ENCODE measurements at regions not wholly inside any gene's neighbourhood (a gene's known extent, or its start where the extent isn't known, plus 50 kb on each side); places are given as distances from the start of the nearest gene placed in this dataset.

DNA sequence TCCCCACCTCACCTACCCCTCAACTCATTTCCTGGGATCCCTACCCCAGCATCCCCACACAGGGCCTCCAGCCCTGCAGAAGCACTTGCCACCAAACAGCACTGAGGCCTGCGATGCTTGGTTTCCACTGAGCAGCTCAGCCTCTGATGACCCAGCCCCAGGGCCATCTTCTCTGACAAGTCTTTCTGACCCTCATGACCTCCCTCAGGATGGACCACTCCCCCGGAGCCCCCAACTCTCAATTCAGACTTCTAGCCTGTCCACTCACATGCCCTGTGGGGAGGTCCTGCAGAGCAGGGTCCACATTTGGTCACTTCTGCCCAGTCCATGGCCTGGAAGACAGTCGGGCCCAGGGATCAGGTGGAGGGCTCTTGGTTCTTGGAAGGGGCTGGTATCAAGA, 63.4 kb upstream of the SPATA12 start:
- TF ChIP-seq POLR2A (IDR thresholded peaks at IDR 0.05; ENCODE audit: extremely low read depth, insufficient read length): no peak
- TF ChIP-seq, protein P1, sequence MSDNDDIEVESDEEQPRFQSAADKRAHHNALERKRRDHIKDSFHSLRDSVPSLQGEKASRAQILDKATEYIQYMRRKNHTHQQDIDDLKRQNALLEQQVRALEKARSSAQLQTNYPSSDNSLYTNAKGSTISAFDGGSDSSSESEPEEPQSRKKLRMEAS (IDR thresholded peaks at IDR 0.05; ENCODE audit: low read depth, low read length): no peak

All from NB4 (cell line).